SK-N-SH treated with all-trans-retinoic acid at 6 μM for 48 hours (cell line): ENCODE measurements at regions not wholly inside any gene's neighbourhood (a gene's known extent, or its start where the extent isn't known, plus 50 kb on each side); places are given as distances from the start of the nearest gene placed in this dataset.

Experiments
- ATAC-seq: fragments of 200-7000 bp; cut with Tn5 transposase; 3 replicates; pipeline ENCODE4 v1.9.1; 2020; ENCODE audit warnings: mild to moderate bottlenecking, moderate library complexity
- ARNTL ChIP-seq: fragments of 450-650 bp; formaldehyde crosslinking; IDR thresholded peaks from 2 replicates; pipeline ENCODE4 v1.5.0; 2020; ENCODE audit warnings: low read depth, mild to moderate bottlenecking, moderate library complexity, borderline replicate concordance
- BACH2 ChIP-seq: fragments of 250-450 bp; sonication (Bioruptor Pico); IDR thresholded peaks from 2 replicates; pipeline ENCODE4 v1.9.0; 2021; ENCODE audit warnings: mild to moderate bottlenecking, borderline replicate concordance
- CREB5 ChIP-seq: fragments of 250-450 bp; sonication (Bioruptor Pico); IDR thresholded peaks from 2 replicates; pipeline ENCODE4 v1.5.1; 2020; ENCODE audit warnings: low read depth, mild to moderate bottlenecking, moderate library complexity
- CSDC2 ChIP-seq: fragments of 250-450 bp; sonication (Bioruptor Pico); IDR thresholded peaks from 2 replicates; pipeline ENCODE4 v1.5.0; 2020; ENCODE audit warnings: mild to moderate bottlenecking, moderate library complexity
- CSRNP3 ChIP-seq: fragments of 250-450 bp; sonication (Bioruptor Pico); IDR thresholded peaks from 2 replicates; pipeline ENCODE4 v1.5.1; 2021; ENCODE audit warnings: mild to moderate bottlenecking, moderate library complexity
- GLIS3 ChIP-seq: fragments of 250-450 bp; sonication (Bioruptor Pico); IDR thresholded peaks from 2 replicates; pipeline ENCODE4 v1.5.0; 2020; ENCODE audit warnings: mild to moderate bottlenecking, moderate library complexity
- ISL1 ChIP-seq: fragments of 250-450 bp; sonication (Bioruptor Pico); IDR thresholded peaks from 2 replicates; pipeline ENCODE4 v2.1.2; 2022; ENCODE audit warnings: mild to moderate bottlenecking, moderate library complexity
- PATZ1 ChIP-seq: fragments of 250-450 bp; sonication (Bioruptor Pico); IDR thresholded peaks from 2 replicates; pipeline ENCODE4 v1.8.0; 2020; ENCODE audit warnings: mild to moderate bottlenecking, moderate library complexity, borderline replicate concordance
- POU6F1 ChIP-seq: fragments of 250-450 bp; sonication (Bioruptor Pico); IDR thresholded peaks from 2 replicates; pipeline ENCODE4 v1.8.0; 2021; ENCODE audit warnings: low read depth, mild to moderate bottlenecking, moderate library complexity, borderline replicate concordance
- PPARA ChIP-seq: fragments of 250-450 bp; sonication (Bioruptor Pico); IDR thresholded peaks from 2 replicates; pipeline ENCODE4 v1.5.0; 2020; ENCODE audit warnings: mild to moderate bottlenecking, borderline replicate concordance
- RARB ChIP-seq: fragments of 250-450 bp; sonication (Bioruptor Pico); IDR thresholded peaks from 2 replicates; pipeline ENCODE4 v1.8.0; 2021; ENCODE audit warnings: mild to moderate bottlenecking, moderate library complexity
- SNAI2 ChIP-seq: fragments of 250-450 bp; sonication (Bioruptor Pico); IDR thresholded peaks from 2 replicates; pipeline ENCODE4 v1.5.0; 2020; ENCODE audit warnings: mild to moderate bottlenecking, moderate library complexity
- TCF4 ChIP-seq: fragments of 250-450 bp; sonication (Bioruptor Pico); IDR thresholded peaks from 2 replicates; pipeline ENCODE4 v1.8.0; 2021; ENCODE audit warnings: mild to moderate bottlenecking, moderate library complexity, borderline replicate concordance
- TOX ChIP-seq: fragments of 250-450 bp; sonication (Bioruptor Pico); IDR thresholded peaks from 2 replicates; pipeline ENCODE4 v1.8.0; 2021; ENCODE audit warnings: mild to moderate bottlenecking, moderate library complexity, borderline replicate concordance
- TSHZ2 ChIP-seq: fragments of 250-450 bp; sonication (Bioruptor Pico); IDR thresholded peaks from 2 replicates; pipeline ENCODE4 v1.5.0; 2020; ENCODE audit warnings: mild to moderate bottlenecking, moderate library complexity
- ZC3H10 ChIP-seq: fragments of 250-450 bp; sonication (Bioruptor Pico); IDR thresholded peaks from 2 replicates; pipeline ENCODE4 v1.5.1; 2021; ENCODE audit warnings: mild to moderate bottlenecking, moderate library complexity
- ZFP3 ChIP-seq: fragments of 250-450 bp; sonication (Bioruptor Pico); IDR thresholded peaks from 2 replicates; pipeline ENCODE4 v1.5.0; 2020; ENCODE audit warnings: mild to moderate bottlenecking, moderate library complexity
- ZFP30 ChIP-seq: fragments of 450-650 bp; formaldehyde crosslinking; IDR thresholded peaks from 2 replicates; pipeline ENCODE4 v1.5.0; 2022; ENCODE audit warnings: mild to moderate bottlenecking, moderate library complexity
- ZNF8 ChIP-seq: fragments of 450-650 bp; formaldehyde crosslinking; IDR thresholded peaks from 2 replicates; pipeline ENCODE4 v1.5.0; 2020; ENCODE audit warnings: mild to moderate bottlenecking, moderate library complexity

- ATAC-seq: no peak
- TF ChIP-seq POU6F1 (CRISPR knock-in tag): no peak
- TF ChIP-seq ZFP30 (CRISPR knock-in tag): no peak
- no peak for TF ChIP-seq PPARA (CRISPR knock-in tag)
- no peak for TF ChIP-seq RARB (CRISPR knock-in tag)
- TF ChIP-seq CREB5: no peak
- no peak for TF ChIP-seq TOX (CRISPR knock-in tag)
- no peak for TF ChIP-seq PATZ1 (CRISPR knock-in tag)
Measured at GRCh38 chr2:43026426-43027096, 199.8 kb downstream of the ZFP36L2 start.

GRCh38 chr2:43025709-43026295 is 200.6 kb downstream of the ZFP36L2 start:
- TF ChIP-seq CSRNP3 (CRISPR knock-in tag) (no peak), ZFP3 (CRISPR knock-in tag) (no peak), ZC3H10 (CRISPR knock-in tag) (no peak), ISL1 (CRISPR knock-in tag) (no peak), GLIS3 (CRISPR knock-in tag) (no peak), CSDC2 (CRISPR knock-in tag) (no peak), SNAI2 (CRISPR knock-in tag) (no peak), ARNTL (CRISPR knock-in tag) (no peak), TSHZ2 (no peak)

GRCh38 chr2:43024515-43025011 is 201.8 kb downstream of the ZFP36L2 start:
- no peak for TF ChIP-seq BACH2 (CRISPR knock-in tag)
- peak; percentile 27; the same call in 1 of the 2 replicates for TF ChIP-seq TCF4 (CRISPR knock-in tag)
- no peak for TF ChIP-seq ZFP3 (CRISPR knock-in tag)
- TF ChIP-seq GLIS3 (CRISPR knock-in tag): 0 out of 2 replicates have a peak, but pooled peaks have one; percentile 6
- no peak for TF ChIP-seq ISL1 (CRISPR knock-in tag)
- TF ChIP-seq SNAI2 (CRISPR knock-in tag): no peak
- TF ChIP-seq POU6F1 (CRISPR knock-in tag): no peak
- no peak for TF ChIP-seq ZNF8 (CRISPR knock-in tag)
- TF ChIP-seq CSDC2 (CRISPR knock-in tag): no peak
- ATAC-seq: peak; percentile 94

More at GRCh38 chr2:43025709-43026295, 200.6 kb downstream of the ZFP36L2 start:
- no peak for ATAC-seq
